GM19463 (cell line): ENCODE measurements at regions not wholly inside any gene's neighbourhood (a gene's known extent, or its start where the extent isn't known, plus 50 kb on each side); places are given as distances from the start of the nearest gene placed in this dataset.

ENCODE experiments used
- ATAC-seq: cut with Tn5 transposase; IDR thresholded peaks from one replicate; pipeline ENCODE4 v1.9.1; 2021; ENCODE audit warnings: mild to moderate bottlenecking, moderate library complexity; ENCODE audit not compliant: unreplicated experiment

GRCh38 chr14:100638211-100638855 lies 51.1 kb upstream of the BEGAIN start:
- no peak for ATAC-seq

- no peak for ATAC-seq
These were observed 52.1 kb upstream of the BEGAIN start for GRCh38 chr14:100639280-100639679.

- peak; percentile 99 for ATAC-seq
These were observed 53.5 kb upstream of the BEGAIN start for GRCh38 chr14:100640471-100641273.

- no peak for ATAC-seq
These were observed 54.1 kb upstream of the BEGAIN start for GRCh38 chr14:100641274-100641860.

GRCh38 chr14:100643426-100643825 lies 56.2 kb upstream of the BEGAIN start:
- ATAC-seq = no peak

GRCh38 chr14:100644383-100644782 lies 57.2 kb upstream of the BEGAIN start:
- no peak for ATAC-seq

GRCh38 chr14:100644784-100645183 lies 57.6 kb upstream of the BEGAIN start:
- ATAC-seq = no peak

- ATAC-seq = peak; percentile 71
These were observed 58.2 kb upstream of the BEGAIN start for GRCh38 chr14:100645196-100645981.

- ATAC-seq = no peak
These were observed 58.7 kb upstream of the BEGAIN start for GRCh38 chr14:100645982-100646314.

- no peak for ATAC-seq
These were observed 61.4 kb upstream of the BEGAIN start for GRCh38 chr14:100648474-100649172.

- ATAC-seq = no peak
These were observed 61.9 kb upstream of the BEGAIN start for GRCh38 chr14:100649173-100649519.

- ATAC-seq = no peak
These were observed 64.8 kb upstream of the BEGAIN start for GRCh38 chr14:100651999-100652508.

GRCh38 chr14:100652744-100653143 lies 65.5 kb upstream of the BEGAIN start:
- ATAC-seq = no peak

GRCh38 chr14:100653409-100653808 lies 66.2 kb upstream of the BEGAIN start:
- no peak for ATAC-seq

- ATAC-seq = no peak
These were observed 67.0 kb upstream of the BEGAIN start for GRCh38 chr14:100654025-100654813.

GRCh38 chr14:100654814-100655740 lies 67.9 kb upstream of the BEGAIN start:
- ATAC-seq = no peak

GRCh38 chr14:100655741-100656085 lies 68.5 kb upstream of the BEGAIN start:
- ATAC-seq = no peak

GRCh38 chr14:100656996-100657395 lies 69.7 kb upstream of the DLK1 start:
- ATAC-seq = no peak

- no peak for ATAC-seq
These were observed 68.9 kb upstream of the DLK1 start for GRCh38 chr14:100657780-100658179.
